ENCODE measurements at regions not wholly inside any gene's neighbourhood (a gene's known extent, or its start where the extent isn't known, plus 50 kb on each side); places are given as distances from the start of the nearest gene placed in this dataset.

- H3K27ac Mint-ChIP-seq (ENCODE audit: unreplicated experiment), result no peak overlapping the region
- no peaks in the 10 kb centered on the region for H3K9me3 Mint-ChIP-seq (ENCODE audit: low read depth)
- TF ChIP-seq CTCF (IDR thresholded peaks at IDR 0.05), result no peak
- H3K27me3 Mint-ChIP-seq (ENCODE audit: low read depth), result no peaks in the 10 kb centered on the region
- H3K4me3 Mint-ChIP-seq (ENCODE audit: unreplicated experiment), result no peak overlapping the region
- H3K4me1 Mint-ChIP-seq (ENCODE audit: low read depth), result peaks cover 8% of the 10 kb centered on the region
- no peaks in the 10 kb centered on the region for H3K36me3 Mint-ChIP-seq (ENCODE audit: low read depth)
- DNase-seq (ENCODE audit: low spot score), result no peak
These were observed 70.6 kb upstream of the PMEPA1 start for GRCh38 chr20:57780398-57780797.

GRCh38 chr20:57779401-57780003, 69.7 kb upstream of the PMEPA1 start:
- no peaks in the 10 kb centered on the region for H3K27me3 Mint-ChIP-seq (ENCODE audit: low read depth)
- no peak overlapping the region for H3K27ac Mint-ChIP-seq (ENCODE audit: unreplicated experiment)
- H3K4me3 Mint-ChIP-seq (ENCODE audit: unreplicated experiment), result no peak overlapping the region
- no peaks in the 10 kb centered on the region for H3K36me3 Mint-ChIP-seq (ENCODE audit: low read depth)
- TF ChIP-seq CTCF (IDR thresholded peaks at IDR 0.05), result no peak
- peaks cover 8% of the 10 kb centered on the region for H3K4me1 Mint-ChIP-seq (ENCODE audit: low read depth)
- H3K9me3 Mint-ChIP-seq (ENCODE audit: low read depth), result no peaks in the 10 kb centered on the region
- no peak for DNase-seq (ENCODE audit: low spot score)

GRCh38 chr20:57777911-57778310, 68.1 kb upstream of the PMEPA1 start:
- peaks cover 15% of the 10 kb centered on the region for H3K4me1 Mint-ChIP-seq (ENCODE audit: low read depth)
- no peaks in the 10 kb centered on the region for H3K9me3 Mint-ChIP-seq (ENCODE audit: low read depth)
- no peak overlapping the region for H3K4me3 Mint-ChIP-seq (ENCODE audit: unreplicated experiment)
- no peaks in the 10 kb centered on the region for H3K27me3 Mint-ChIP-seq (ENCODE audit: low read depth)
- no peak overlapping the region for H3K27ac Mint-ChIP-seq (ENCODE audit: unreplicated experiment)
- TF ChIP-seq CTCF (IDR thresholded peaks at IDR 0.05), result no peak
- H3K36me3 Mint-ChIP-seq (ENCODE audit: low read depth), result no peaks in the 10 kb centered on the region
- DNase-seq (ENCODE audit: low spot score), result no peak

- H3K9me3 Mint-ChIP-seq (ENCODE audit: low read depth), result no peaks in the 10 kb centered on the region
- no peaks in the 10 kb centered on the region for H3K27me3 Mint-ChIP-seq (ENCODE audit: low read depth)
- no peak overlapping the region for H3K4me3 Mint-ChIP-seq (ENCODE audit: unreplicated experiment)
- peaks cover 37% of the 10 kb centered on the region for H3K4me1 Mint-ChIP-seq (ENCODE audit: low read depth)
- no peak for TF ChIP-seq CTCF (IDR thresholded peaks at IDR 0.05)
- H3K27ac Mint-ChIP-seq (ENCODE audit: unreplicated experiment), result no peak overlapping the region
- DNase-seq (ENCODE audit: low spot score), result no peak
- no peaks in the 10 kb centered on the region for H3K36me3 Mint-ChIP-seq (ENCODE audit: low read depth)
These were observed 65.1 kb upstream of the PMEPA1 start for GRCh38 chr20:57774951-57775350.

- H3K27me3 Mint-ChIP-seq (ENCODE audit: low read depth), result no peaks in the 10 kb centered on the region
- no peak for TF ChIP-seq CTCF (IDR thresholded peaks at IDR 0.05)
- peaks cover 3% of the 10 kb centered on the region for H3K9me3 Mint-ChIP-seq (ENCODE audit: low read depth)
- no peaks in the 10 kb centered on the region for H3K36me3 Mint-ChIP-seq (ENCODE audit: low read depth)
- H3K4me1 Mint-ChIP-seq (ENCODE audit: low read depth), result peaks cover 43% of the 10 kb centered on the region
- no peak overlapping the region for H3K4me3 Mint-ChIP-seq (ENCODE audit: unreplicated experiment)
- no peak overlapping the region for H3K27ac Mint-ChIP-seq (ENCODE audit: unreplicated experiment)
- DNase-seq (ENCODE audit: low spot score), result no peak
These were observed 64.5 kb upstream of the PMEPA1 start for GRCh38 chr20:57774111-57774880.

Measured in chondrocyte (in vitro differentiated cells).